ENCODE measurements at regions not wholly inside any gene's neighbourhood (a gene's known extent, or its start where the extent isn't known, plus 50 kb on each side); places are given as distances from the start of the nearest gene placed in this dataset.

DNA sequence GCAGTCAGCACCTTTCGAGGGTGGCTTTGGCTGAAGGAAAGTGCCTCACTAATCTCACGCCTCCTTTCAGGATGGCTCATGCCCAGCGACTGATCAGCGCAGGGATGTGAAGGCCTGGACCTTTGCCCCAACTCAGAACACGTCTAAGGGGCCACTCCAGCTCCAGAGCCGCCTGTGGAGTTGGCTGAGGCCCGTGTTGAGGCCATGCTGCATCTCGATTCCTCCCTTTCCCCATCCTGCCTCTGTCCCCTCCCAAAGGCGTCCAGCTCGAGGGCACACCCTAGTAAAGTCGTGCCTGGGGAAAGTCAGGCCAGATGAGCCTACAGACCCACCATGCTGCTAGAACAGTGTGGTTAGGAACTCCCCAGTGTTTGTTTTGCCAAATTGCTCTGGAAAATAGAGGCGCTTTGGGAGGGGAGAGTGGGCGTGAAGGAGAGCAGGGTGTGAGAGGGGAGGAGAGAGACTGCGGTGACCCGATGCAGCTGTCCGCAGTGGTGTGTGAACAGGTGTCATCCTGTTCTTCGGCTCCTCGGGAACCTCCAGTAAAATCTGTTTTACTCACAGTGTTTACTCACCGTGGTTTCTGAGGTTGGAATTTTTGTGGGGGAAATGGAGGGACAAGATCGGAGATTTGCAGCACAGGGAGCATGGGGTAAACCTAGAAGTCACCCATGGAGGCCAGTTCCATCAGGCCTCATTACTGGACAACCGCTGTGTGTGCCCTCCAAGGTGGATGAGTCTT, 85.0 kb upstream of the PMEPA1 start:
- DNase-seq: no peak

DNA sequence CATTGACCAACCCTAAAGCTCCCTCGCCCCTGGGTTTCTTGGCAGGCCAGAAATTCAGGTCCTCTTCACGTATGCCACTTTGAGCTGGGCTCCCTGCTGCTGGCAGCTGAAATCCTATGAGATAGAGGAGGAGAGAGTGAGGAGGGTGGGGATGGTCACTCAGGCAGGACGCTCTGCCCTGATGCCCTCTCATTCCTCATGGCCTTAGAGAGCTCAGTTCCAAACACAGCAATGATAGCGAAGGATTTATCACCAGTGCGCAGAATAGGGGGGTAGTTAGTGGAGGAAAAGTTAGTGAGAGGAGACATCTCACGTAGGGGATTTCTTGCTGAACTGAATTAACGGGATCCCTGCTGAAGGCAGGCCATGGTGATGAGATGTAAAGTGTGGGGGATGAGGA, 84.2 kb upstream of the PMEPA1 start:
- DNase-seq: no peak

DNA sequence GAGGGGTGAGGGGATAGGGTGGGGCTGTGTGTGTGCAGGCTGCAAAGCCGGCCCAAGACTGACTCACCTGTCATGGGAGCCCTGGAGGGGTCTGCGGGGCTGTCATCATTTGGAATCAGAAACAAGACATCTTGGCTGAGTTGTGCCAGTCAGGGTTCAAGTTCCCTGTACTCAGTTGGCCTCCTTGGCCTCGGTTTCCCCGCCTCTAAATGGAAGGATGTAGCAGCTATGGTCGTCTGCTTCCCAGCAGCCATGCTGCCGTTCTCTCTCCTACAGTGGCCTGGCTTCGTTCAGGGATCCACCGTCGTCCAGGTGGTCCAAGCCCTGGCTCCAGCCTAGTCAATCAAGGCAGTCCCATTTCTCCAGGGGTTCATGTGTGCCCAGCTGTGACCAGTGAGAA, 83.6 kb upstream of the PMEPA1 start:
- no peak for DNase-seq

DNA sequence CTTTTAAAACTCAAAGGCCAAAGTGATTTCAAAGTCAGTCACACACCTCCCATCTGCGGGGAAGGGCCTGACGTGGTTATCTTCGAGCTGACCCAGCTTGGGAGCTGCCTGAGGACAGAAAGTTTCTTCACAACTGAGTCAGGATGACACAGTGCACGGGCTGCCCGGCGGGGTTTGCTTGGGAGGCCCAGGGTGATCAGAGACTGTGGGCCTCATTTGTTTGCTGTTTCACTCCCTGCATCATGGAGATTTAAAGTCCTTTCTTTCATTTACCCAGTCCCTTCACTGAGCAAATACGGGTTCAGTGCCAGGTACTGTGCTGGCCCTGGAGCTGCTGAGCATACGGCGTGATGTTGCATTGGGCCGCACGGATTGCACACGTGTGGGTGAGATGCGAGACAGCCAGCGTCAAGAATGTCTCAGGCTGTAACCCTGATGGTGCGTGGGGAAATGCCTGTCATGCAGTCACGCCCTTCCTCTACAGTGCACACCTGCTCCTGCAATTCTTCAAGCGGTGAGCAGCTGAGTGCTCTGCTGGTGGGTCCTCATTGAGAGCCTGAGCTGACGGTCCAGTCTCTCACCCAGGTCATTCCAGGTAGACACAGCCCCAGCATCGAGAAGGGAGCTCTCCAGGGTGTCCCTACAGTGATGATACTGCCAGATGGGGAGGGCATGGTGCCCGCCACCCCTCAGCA, 82.7 kb upstream of the PMEPA1 start:
- no peak for DNase-seq

DNA sequence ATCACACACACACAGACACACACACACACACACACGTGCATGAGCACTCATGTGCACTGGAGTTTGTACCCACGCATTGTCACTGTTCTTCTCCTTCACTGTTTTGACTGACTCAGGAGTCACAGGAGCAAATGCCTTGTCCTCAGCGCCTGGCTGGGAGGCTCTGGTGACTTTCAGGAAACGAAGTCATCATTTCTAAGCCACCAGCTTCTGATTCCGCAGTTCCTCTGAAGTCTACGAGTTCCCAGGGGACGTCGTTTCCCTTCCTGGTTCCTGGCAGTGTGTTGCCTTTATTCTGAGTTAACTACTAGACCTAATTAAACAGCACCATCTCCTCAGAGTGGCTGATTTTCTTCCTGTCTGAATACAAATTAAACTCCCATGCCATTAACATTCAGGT, 82.2 kb upstream of the PMEPA1 start:
- peak; percentile 1 to 39 for DNase-seq

DNA sequence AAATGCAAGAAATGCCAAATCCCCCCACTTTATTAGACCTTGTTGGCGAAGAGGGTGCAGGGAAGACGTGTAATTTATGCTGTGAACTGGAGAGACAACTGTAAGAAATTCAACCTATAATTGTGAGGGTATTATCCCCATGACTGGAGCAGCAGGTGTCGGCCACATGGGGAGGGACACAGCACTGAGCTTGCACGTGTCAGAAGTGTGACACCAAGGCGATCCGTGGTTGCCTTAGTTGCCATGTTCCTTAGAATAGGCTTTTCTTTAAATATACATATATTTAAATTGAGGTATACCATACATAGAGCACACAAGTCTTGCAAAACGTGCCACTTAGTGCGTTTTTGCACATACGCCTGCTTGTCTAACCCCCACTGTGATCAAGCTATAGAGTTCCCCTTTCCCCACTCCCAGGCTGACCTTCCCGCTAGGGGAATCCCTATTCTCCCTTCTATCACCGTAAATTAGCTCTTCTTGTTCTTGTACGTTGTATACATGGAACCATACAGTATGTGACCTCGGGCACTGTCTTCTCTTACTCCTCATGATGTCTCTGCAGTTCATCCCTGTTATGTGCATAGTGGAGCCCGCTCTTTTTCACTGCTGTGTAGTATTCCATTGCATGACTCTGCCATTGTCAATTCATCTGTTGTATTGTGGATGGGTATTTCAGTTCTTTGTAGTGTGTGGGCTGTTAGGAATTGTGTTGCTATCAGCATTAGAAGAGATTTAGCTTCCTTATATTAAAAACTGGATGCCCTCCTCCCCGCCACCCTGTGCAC, 81.6 kb upstream of the PMEPA1 start:
- no peak for DNase-seq

DNA sequence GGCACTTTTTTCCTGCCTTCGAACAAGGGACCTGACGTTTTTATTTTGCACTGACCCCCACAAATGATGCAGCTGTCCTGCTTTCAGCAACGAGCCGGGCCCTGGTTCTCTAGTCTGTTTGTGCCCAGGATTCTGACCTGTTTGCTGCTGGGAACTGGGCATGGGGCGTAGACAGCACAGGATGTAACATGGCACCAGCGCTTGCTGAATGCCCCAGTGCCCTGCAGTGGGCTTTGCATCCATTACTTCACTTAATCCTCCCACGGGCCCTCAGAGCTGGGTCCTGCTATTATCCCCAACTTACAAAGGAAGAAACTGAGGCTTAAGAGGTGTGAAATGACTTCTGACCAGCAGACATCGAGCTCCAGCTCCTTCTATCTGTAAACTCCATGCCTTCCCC, 80.4 kb upstream of the PMEPA1 start:
- DNase-seq: no peak

DNA sequence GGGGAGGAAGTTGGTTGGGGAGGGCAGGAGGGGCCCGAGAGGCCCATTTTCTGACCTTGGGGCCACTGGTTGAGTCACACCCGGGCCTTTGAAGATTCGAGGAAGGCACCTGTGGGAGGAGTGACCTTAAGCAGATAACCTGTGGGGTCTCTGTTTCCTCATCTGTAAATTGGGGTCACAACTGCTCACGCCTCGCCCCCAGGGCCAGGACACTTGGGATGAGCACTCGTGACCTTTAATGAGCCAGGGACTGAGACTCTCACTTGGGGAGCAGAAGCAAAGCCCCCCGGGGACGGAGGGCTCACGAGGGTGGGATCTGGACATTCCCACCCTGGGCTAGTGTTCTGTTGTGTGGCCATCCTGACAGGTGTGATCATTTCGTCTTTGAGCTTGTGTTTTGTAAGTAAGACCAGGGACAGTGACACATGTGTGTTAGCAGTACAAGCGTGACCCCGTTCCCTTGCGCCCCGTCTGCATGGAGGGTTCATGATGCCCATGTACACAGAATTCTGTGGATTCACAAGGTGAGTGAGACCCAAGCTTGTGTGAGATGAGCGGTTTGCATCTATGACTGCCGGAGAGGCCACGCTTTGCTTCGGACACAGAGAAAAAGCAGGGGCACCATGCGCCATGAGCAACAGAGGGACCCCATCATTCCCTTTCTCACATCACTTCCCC, 79.3 kb upstream of the PMEPA1 start:
- DNase-seq: no peak

DNA sequence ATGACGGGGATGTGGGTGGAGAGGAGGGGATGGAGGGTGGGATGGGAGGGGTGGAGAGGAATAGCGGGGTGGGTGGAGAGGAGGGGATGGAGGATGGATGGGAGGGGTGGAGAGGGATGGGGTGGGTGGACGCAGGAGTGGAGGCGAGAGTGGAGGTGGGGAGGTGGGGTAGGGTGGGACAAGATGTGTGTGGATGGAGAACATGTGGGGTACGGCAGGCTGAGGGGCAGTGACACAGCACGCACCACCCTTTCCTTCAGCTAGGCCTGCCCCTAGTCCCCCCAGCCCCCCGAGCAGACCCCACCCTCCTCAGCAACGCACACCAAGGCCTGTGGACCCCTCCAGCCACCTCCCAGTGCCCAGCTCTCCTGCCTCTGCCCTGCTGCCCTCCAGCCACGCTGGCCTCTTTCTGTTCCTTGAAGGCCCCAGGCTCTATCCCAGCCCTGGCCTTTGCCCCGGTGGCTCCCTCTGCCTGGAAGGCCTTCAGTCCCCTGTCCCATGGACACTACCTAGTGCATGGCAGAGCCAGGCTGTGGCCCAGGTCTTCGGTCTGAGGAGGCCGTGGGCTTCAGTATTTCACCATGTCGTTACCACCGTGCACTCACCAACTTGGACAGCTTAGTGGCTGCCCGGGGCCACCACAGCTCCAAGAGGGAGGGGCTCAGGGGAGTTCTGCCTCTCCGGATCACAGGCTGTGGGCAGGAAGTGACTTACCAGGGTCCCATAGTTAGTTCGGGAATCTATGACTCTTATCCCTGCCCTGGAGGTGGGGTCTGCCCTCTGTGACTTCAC, 78.4 kb upstream of the PMEPA1 start:
- DNase-seq: no peak

DNA sequence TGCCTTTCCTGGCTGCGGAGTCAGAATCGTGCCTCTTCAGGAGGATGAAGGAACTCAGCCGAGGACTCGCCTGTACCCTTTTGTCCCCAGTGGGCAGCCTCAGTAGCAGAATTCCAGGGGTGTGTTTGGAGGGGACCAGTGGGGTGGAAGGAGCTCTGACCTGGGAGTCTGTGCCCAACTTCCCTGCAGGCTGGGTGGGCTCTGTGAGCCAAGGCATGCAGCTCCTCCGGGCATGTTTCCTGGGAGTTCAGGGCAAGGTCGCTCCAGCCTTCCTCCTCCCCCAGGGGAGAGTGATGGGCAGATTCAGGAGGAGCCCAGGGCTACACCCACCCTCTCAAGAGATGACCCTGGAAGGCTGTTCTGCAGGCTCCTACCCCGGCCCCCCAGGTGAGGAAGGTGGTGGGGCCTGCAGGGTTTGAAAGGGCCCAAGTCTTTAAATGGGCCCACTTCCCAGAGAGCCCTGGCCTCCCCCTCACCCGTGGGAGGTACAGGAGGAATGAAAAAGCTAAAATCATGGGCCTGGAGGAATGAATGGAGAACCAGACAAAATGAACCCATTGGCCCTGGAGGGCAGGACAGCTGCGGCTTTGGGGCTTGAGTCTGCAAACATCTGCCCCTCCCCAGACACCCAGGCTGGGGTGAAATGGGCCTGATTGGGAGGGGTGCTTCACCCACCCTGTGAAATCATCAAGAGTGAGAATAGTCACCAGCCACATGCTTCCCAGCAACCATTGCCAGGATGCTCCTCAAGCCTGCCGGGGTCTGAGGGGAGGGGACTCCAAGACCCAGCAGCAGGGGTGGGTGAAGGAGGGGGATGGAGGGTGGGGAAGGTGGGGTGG, 77.6 kb upstream of the PMEPA1 start:
- no peak for DNase-seq

DNA sequence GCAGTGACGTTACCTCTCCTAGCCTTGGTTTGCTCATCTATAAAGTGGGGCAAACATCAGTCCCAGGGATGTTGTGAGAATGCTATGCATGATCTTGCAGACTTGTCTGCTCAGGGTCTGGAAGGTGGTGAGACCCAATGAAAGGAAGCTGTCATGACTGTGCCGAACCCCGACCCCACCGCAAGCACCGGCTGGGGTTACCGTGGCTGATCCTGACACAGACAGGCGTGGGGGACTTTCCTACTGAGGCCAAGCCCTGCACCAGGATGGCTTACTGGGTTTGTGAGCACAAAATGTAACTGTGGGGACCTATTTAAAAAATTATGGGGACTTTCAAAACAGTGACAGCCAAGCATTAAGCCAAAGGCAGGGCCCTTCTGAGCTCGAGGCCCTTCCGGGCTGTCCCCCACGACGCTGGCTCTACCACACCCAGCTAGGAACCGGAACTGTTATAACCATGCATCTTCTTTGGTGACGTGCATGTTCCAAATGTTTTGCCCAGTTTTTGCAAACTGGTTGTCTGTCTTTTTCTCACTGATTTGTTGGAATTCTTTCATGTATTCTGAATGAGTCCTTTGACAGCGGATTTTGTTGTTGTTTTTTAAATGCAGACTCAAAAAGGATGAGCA, 76.6 kb upstream of the PMEPA1 start:
- DNase-seq: no peak

DNA sequence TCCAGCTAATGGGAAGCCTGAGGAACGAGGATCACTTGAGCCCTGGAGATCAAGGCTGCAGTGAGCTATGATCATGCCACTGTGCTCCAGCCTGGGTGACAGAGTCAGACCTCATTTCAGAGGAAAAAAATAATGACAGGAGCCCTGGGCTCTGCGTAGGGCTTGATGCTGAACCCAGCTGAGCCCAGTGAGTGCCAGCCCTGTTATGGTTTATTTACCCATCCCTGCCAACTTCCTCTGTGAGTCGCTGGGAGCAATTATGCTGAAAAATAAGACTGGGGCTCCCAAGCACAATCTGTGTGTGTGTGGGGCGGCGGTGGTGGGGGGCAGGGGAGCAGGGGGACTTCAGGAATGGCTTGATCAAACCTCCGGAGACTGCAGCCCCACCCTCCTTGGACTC, 75.9 kb upstream of the PMEPA1 start:
- DNase-seq: no peak

DNA sequence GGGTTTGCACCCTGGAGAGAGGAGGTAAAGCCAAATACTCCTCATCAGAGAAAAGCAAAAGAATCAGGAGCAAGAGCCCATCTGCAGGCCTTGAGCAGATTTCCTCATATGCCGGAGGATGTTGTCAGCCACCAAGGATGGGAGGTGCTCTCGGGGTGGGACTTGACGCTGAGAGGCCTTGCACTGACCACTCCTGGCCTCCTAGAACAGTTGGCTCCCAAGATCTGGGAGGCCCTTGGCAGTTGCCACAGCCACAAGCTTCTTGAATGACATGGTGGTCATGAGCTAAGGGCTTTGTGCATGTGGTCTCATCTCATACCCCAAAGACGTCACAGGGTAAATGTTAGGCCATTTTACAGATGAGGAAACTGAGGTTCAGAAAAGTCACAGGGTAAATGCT, 75.2 kb upstream of the PMEPA1 start:
- DNase-seq: no peak

DNA sequence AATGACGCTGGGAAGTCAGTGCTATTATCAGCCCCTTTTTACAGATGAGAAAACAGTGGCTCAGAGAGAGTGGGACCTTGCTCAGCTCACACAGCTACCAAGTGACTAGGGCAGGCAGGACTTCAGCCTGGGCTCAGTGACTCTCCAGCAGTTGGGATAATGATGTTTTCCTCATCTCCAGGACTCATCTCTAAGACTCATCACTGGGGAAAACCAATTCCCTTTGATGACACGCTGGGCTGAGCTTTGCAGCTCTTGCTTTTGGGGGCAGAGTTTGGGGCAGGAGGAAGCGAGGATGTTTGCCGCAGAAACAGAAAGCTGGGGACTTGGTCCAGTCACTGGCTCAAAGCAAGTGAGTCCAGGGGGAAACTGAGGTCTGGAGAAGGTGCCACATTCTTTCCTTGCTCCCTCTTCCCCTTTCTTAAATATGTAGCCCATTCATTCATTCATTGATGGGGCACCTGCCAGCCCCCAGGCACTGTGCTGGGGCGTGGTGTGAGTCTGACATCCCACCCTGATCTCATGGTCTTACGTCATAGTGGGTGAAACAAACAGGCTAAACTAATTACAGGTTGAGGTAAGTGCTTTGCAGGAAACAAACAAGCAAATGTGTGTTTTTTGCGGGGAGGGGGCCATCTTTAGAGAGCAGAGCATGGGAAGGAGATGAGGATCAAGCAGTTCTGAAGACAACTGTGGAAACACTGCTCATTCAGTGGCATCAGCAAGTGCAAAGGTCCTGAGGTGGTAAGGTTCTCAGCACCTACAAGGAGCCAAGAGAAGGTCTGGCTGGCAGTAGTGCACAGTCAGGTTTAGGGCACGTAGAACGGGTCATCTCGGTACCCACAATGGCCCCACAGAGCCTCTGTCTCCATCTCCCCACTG, 74.4 kb upstream of the PMEPA1 start:
- no peak for DNase-seq

DNA sequence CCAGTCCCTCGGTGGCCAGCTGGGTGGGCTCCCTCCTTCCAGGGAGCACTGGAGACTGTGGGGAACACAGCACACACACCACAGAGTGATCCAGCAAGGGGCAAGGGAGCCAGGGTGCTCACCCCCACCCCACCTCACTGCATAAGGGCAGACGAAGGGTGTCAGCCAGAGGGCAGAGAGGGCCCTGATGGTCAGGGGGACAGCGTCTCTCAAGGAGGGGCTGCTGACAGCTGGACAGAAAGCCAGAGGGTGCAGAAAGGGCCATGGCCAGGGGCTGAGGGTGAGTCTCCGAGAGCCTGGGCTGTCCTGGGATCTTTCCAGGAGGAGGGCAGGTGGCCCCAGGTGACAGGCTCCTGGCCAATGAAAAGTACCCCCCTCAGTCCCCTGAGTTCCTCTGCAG, 73.4 kb upstream of the PMEPA1 start:
- DNase-seq: no peak

DNA sequence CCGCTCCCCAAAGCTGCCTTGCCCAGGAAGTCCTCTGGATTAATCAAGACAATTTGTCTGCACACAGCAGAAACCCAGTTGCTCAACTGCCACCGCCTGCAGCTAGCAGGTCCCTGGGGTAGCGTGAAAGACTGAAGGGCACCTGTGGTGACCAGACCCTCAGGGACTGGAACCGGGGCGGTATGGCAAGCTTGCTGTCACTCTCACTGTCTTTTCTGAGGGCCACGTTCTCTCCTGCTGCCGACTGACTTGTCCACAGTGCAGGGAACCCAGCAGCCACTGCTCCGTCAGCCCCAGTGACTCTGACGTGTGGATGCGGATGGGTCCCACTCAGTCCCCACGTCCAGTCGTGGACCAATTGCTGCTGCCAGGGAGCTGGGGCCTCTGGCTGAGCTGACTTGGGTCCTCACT, 72.8 kb upstream of the PMEPA1 start:
- no peak for DNase-seq

DNA sequence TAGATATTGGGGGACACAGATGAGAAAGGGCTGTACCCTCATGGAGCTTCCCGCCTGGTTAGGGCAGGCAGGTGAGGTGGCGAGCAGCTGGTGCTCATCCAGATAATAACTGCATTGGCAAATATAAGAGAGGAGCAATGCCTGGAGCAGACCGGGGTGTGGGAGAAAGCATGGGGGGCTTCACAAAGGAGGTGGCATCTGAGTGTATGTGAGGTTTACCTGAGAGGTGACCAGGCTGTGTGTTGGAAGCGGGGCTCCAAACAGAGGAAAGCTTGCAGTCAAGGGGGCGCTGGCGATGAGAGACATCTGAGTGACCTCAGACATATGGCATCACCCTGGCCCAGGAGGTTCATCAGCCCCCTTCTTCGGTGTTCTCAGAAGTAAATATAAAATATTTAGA, 72.1 kb upstream of the PMEPA1 start:
- no peak for DNase-seq

DNA sequence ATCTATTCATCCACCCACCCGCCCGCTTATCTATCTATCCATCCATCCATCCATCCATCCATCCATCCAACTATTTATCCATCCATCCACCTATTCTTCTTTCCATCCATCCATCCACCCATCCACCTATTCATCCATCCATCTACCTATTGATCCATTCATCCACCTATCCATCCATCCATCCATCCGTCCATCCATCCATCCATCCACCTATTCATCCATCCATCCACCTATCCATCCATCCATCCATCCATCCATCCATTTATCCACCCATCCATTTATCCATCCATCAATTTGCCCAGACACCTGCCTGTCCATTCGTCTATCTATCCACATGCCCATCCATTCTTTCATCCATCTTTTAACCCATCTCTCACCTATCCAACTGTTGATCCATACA, 71.1 kb upstream of the PMEPA1 start:
- no peak for DNase-seq

DNA sequence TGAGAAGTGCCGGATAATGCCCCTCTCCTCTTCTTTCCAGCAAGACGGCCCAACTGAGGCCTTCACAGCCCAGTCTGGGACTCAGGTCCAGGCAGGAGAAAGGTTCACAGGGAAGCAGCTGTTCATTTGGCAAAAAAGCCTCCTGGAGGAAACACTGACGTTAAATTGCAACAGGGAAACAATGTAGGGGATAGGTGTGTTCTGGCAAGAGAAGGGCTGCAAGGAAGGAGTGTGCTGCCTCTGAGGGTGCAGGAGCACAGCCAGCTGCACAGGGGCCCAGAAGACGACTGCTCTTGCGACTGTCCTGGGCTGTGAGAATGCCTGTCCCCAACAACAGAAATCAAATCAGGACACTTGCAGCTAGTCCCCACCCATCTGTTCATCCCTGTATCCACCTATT, 70.6 kb upstream of the PMEPA1 start:
- no peak for DNase-seq

DNA sequence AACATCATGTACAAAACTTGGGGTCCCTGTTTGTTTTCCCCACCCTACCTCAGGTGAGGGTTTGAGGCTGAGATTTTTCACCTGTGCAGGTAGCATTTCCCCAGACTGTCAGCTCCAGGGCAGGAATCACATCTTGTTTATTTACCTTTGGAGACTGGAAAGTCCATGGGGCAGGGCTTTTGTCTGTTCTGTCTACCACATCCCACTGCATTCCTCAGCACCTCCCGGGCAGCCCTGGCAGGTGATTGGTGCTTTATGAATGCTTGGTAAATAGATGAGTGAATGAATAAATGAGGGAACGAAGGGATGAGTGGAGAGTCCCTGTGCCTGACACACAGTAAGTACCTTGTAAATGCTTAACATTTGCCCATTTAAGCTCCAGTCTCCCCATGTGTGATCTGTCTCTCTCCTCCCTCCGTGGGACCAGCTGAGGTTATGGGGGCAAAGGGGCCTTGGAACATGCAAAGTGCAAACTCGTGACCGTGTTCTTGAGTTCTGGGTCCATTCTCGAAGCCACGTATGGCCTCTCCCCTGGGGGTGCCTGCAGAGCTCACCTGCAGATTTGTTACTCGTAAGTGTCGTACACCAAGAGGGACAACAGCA, 69.7 kb upstream of the PMEPA1 start:
- DNase-seq: no peak
